ENCODE measurements at regions not wholly inside any gene's neighbourhood (a gene's known extent, or its start where the extent isn't known, plus 50 kb on each side); places are given as distances from the start of the nearest gene placed in this dataset.

GRCh38 chr20:63093966-63094766 is 87.4 kb upstream of the BHLHE23 start (continued):
- TF ChIP-seq, protein P1, sequence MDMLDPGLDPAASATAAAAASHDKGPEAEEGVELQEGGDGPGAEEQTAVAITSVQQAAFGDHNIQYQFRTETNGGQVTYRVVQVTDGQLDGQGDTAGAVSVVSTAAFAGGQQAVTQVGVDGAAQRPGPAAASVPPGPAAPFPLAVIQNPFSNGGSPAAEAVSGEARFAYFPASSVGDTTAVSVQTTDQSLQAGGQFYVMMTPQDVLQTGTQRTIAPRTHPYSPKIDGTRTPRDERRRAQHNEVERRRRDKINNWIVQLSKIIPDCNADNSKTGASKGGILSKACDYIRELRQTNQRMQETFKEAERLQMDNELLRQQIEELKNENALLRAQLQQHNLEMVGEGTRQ (IDR thresholded peaks at IDR 0.05; ENCODE audit: low read depth, low read length) = no peak
- TF ChIP-seq, protein P1 (CRISPR knock-in tag; IDR thresholded peaks at IDR 0.05; ENCODE audit: borderline replicate concordance) = no peak

DNA sequence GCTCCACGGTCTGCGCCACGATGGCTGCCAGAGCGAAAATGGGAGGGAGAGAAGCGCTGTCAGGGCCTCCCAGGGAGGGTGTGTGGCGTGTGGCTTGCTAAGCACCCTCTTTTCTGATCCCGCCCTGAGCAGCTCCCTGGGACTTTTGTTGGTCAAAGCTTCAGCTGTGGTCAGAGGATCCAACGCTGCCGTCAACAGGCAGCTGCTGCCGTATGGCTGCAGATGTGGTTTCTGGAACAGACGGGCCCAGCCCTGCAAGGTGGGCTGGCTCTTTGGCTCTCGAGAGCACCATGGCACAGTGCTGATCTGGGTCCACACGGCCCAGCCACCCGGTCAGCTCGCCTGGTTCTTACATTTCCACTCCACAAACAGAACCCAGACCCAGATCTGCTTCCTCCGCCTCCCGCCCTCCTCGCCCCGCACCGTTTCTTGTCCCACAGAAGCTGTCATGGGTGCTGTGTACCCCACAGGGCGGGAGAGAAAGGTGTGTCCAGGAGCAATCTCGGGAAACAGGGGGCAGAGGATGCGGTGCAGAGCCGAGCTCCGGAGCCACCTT is 86.0 kb upstream of the BHLHE23 start:
- no peaks in the 10 kb centered on the region for H3K36me3 ChIP-seq (replicated peaks in 1 of 2; ENCODE audit: control insufficient read depth in 1 of 2, insufficient read depth in 2 of 2, low read length in 2 of 2)
- 28% methylated on average over 23 of the region's 25 CpGs for WGBS (ENCODE audit: low lambda C conversion rate)
- DNase-seq (ENCODE audit: low spot score) (no peak), FAIRE-seq (no peak), ATAC-seq (no peak)
- ChIA-PET POLR2A (no interaction called here), CTCF (ENCODE audit: low intra/inter-chr PET ratio, low total read pairs) (no interaction called here)
- no peak overlapping the region for H2AFZ ChIP-seq (ENCODE audit: low read length)
- no peaks in the 10 kb centered on the region for H3K79me2 ChIP-seq (ENCODE audit: insufficient read depth, low read length)
- BruUV-seq (replicated peaks) = no TSS peak
- no peaks in the 10 kb centered on the region for H3K4me1 ChIP-seq (ENCODE audit: insufficient read depth, low read length)
- TF ChIP-seq ZNF580 (CRISPR knock-in tag; IDR thresholded peaks at IDR 0.05; ENCODE audit: borderline replicate concordance, low read depth) (no peak), KDM2A (CRISPR knock-in tag; IDR thresholded peaks at IDR 0.05; ENCODE audit: borderline replicate concordance, low read depth) (no peak), ZNF3 (CRISPR knock-in tag; IDR thresholded peaks at IDR 0.05) (no peak)
- intact Hi-C loops (cut with micrococcal nuclease; ENCODE audit: unreplicated experiment) = no loop called here
- in situ Hi-C loops (cut with HindIII; ENCODE audit: extremely low pct_ligation_motif_present, low pct_unique_long_range_greater_than_20kb) = no loop called here
- no peaks in the 10 kb centered on the region for H3K9me3 ChIP-seq (ENCODE audit: low read length)
- no peak overlapping the region for H3K9ac ChIP-seq (ENCODE audit: insufficient read depth, low read depth, low read length)
- H3K27ac ChIP-seq (ENCODE audit: extremely low read length, insufficient read depth, low read length) = no peak overlapping the region
- H3K4me3 ChIP-seq (replicated peaks in 1 of 3; ENCODE audit: insufficient read depth in 1 of 3, low read depth in 2 of 3, low read length in 3 of 3) = no peak overlapping the region
- H3K27me3 ChIP-seq (ENCODE audit: control insufficient read depth in 1 of 2, insufficient read depth in 2 of 2, low read length in 2 of 2) = peaks cover 38 to 88% of the 10 kb centered on the region in 2 experiments
- H4K20me1 ChIP-seq (ENCODE audit: insufficient read depth, low read length) = peaks cover 8% of the 10 kb centered on the region; the same call in 1 of the 2 replicates
- H3K4me2 ChIP-seq (ENCODE audit: low read depth, low read length) = no peak overlapping the region

All from HepG2 (cell line).